ENCODE measurements at regions not wholly inside any gene's neighbourhood (a gene's known extent, or its start where the extent isn't known, plus 50 kb on each side); places are given as distances from the start of the nearest gene placed in this dataset.
A peak's percentile ranks its signal among the peaks of the same experiment; 100 is the strongest.

DNA sequence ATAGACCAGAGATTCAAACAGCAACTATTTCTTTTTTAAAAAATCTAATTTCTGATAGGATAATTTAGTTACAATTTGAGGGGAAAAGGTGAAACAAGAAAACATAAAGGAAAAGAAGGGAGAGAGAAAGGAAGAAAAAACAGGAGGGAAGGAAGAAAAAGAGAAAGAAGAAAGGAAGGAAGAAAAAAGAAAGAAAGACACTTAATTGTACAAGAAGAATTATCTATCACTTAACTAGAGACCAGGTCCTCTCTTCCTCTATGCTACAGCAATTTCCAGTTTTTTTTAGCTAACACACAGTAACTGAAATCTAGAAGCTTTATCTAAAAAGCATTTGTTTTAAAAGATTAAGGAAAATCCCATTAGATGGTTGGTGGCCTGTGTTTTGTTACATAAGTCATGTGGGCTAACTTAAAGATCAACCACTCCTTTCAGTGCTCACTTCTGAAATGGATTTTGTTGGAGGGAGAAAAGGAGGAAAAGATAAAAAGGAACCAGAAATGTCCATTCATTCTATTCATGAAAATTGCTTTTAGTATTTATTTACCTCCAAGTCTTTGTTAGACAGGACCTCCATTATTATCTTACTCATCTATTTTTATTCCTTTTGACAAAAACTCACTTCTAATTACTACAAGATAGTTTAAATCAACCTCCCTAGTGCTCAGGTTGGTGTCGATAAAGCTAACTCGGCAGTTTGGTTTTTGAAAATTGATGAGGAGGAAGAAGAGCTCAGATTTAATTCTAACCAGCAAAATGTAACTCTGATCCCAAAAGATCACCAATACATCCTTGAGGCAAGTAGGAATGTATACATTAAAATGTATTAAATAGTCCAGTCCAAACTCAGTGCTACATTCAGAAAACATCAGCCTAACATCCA lies 251.5 kb upstream of the FN1 start:
- no peak overlapping the region for H3K4me3 Mint-ChIP-seq
- H3K9me3 Mint-ChIP-seq: peaks cover 6% of the 10 kb centered on the region
- no peaks in the 10 kb centered on the region for H3K36me3 Mint-ChIP-seq

GRCh38 chr2:215685238-215685990 lies 249.5 kb upstream of the FN1 start:
- ATAC-seq: no peak
- Mint-ChIP-seq H3K27me3 (peaks cover 17 to 27% of the 10 kb centered on the region in 2 donors), H3K4me1 (ENCODE audit: low read depth in 2 of 2) (peaks cover 16 to 18% of the 10 kb centered on the region in 2 donors), H3K9me3 (peaks cover 6% of the 10 kb centered on the region), H3K27ac (no peak overlapping the region), H3K4me3 (no peak overlapping the region), H3K36me3 (no peaks in the 10 kb centered on the region)
- no peak for DNase-seq (ENCODE audit: low spot score)

More for the DNA sequence above, 251.5 kb upstream of the FN1 start:
- DNase-seq (ENCODE audit: low spot score) (no peak), ATAC-seq (no peak)
- Mint-ChIP-seq H3K27ac (no peak overlapping the region), H3K4me1 (ENCODE audit: low read depth in 2 of 2) (peaks cover 0 to 3% of the 10 kb centered on the region in 2 donors), H3K27me3 (peaks cover 14 to 23% of the 10 kb centered on the region in 2 donors)

DNA sequence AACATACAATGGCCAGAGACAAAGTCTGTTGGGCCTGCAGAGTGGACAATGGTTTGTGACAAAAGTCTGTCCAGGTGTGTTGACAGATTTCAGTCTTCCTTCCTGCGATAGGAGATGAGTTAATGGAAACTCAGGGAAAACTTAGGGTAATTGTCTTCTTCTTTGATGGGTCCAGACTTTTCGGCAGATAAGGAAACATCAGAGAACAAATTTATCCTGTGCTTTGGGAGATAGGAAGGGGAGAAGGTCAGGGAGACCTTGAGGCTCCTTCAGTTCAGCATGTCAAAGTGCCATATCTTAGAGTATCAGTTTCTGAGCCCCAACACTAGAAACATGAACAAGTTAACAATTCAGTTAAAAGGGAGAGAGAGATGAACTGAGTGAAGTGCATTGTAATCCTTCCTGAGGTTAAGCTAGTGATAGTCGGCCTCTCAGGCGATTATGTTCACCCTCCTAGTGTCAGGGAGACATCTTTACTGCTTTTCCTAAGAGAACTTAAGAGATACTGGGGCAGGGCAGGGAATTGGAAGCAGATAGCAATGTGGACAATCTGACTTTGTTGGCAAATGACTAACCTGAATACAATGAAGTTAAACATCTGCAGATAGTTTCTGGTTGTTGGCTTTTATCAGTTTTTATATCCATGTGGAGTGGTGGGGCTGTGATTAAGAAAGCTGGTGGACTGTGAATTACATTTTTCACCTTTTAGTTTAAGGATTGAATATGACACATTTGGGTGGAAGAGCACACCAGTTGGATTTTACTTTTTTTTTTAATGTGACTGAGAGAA lies 248.8 kb upstream of the FN1 start:
- Mint-ChIP-seq H3K9me3 (peaks cover 6% of the 10 kb centered on the region), H3K27me3 (peaks cover 17 to 27% of the 10 kb centered on the region in 2 donors), H3K4me3 (no peak overlapping the region), H3K4me1 (ENCODE audit: low read depth in 2 of 2) (peaks cover 16 to 18% of the 10 kb centered on the region in 2 donors), H3K27ac (peak overlapping the region in 1 of 2 donors; percentile 1), H3K36me3 (no peaks in the 10 kb centered on the region)
- ATAC-seq (no peak), DNase-seq (ENCODE audit: low spot score) (no peak)

DNA sequence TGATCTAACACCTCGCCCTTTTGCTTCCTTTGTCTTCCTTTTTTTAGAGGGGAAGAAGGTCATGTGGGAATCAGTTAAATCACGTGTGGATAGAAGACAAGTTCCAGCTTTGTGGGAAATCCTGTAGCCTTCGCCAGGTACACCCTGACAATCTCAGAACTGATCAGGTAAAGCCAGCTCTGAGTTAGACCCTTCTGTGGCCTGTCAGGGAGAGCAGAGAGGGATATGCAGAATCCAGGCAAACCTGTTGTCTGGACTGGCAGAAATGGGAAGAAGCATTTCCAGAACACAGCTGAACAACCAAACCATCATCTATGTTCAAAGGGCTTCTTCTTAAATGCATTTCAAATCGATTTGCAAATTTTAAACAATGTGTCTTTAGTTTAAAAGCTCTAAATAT lies 247.4 kb upstream of the FN1 start:
- peaks cover 6% of the 10 kb centered on the region for H3K9me3 Mint-ChIP-seq
- H3K27me3 Mint-ChIP-seq: peaks cover 19 to 25% of the 10 kb centered on the region in 2 donors
- DNase-seq (ENCODE audit: low spot score): no peak
- no peaks in the 10 kb centered on the region for H3K36me3 Mint-ChIP-seq
- peaks cover 16 to 21% of the 10 kb centered on the region in 2 donors for H3K4me1 Mint-ChIP-seq (ENCODE audit: low read depth in 2 of 2)
- H3K4me3 Mint-ChIP-seq: no peak overlapping the region
- H3K27ac Mint-ChIP-seq: no peak overlapping the region
- no peak for ATAC-seq

DNA sequence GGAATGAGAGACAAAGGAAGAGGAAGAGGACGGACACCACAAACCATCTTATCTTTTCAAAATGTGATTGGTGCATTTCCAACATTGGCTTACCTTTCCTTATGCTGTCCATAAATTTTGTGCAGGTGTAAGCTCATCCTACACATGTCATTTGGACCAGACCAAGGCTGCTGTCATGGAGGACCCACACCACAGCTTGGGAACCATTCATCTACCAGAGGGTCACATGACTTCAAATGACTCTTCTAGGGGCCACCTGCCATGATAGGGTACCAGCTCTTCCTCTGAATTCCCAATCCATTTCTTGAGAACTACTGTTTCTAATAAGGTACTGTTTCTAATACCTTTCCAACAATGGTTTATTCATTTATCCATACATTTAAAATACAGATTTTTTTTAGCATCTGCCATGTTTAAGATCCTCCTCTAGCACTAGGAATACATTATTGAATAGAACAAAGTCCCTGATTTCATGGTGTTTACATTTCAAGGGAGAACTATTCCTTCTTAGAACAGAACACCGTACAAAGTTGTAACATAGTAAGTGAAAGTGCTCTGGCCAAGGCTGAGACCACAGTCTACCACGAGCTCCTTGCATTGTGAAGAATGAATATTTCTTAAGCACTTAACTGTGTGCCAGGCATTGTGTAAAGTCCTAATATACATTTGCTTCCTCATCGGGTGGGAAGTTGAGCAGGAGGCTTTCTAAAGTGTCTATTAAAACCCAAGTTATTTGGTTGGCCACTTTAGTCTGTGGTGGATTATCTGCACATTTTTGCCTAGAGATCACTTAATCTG lies 246.1 kb upstream of the FN1 start:
- H3K27ac Mint-ChIP-seq: peak overlapping the region in 1 of 2 donors; percentile 78
- H3K4me1 Mint-ChIP-seq (ENCODE audit: low read depth in 2 of 2): peaks cover 16 to 24% of the 10 kb centered on the region in 2 donors
- ATAC-seq: no peak
- peaks cover 15 to 20% of the 10 kb centered on the region in 2 donors for H3K27me3 Mint-ChIP-seq
- H3K9me3 Mint-ChIP-seq: peaks cover 6% of the 10 kb centered on the region
- no peaks in the 10 kb centered on the region for H3K36me3 Mint-ChIP-seq
- H3K4me3 Mint-ChIP-seq: peak overlapping the region; percentile 33
- DNase-seq (ENCODE audit: low spot score): no peak

DNA sequence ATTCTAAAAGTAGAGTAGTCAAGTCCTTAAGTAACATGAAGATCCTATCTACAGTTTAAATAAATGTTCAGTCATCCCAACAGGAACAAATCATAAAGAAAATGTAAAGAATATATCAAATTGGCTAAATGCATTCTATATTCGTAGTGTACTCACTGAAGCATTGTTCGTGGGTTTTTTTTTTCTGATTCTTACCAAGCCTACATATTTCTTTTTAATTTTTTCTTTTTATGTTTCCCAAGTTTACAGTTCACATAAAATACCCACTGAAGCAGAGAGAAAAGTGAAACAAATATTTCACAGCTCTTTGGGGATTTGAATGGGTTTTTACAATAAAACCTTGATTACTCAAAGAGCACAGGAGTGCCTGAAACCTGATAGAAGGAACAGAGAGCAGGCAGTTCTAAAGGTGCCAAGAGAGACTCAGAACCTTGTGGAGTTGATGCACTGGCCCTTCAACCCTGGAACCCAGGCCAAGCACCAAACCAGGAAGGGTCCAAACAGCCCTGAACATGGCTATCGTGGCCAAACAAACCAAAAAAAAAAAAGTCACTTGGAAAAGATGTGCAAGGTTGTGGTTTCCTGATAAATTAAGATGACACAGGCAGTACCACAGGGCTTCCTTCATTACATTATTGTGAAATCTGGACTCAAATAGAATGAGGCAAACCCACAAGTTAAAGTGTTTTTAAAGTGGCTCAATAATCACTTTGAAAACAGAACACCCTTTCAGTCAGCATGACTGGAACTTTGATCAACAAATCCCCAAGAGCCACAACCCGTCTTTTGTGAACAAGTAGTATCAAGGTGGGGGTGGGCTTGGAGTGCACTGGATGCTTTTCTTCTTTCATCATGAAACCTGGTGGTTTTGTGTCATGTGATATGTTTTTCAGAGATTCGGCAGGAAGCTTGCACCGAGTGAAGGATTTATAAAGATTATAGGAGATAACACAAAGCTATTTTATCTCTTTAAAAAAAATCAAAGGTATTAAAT lies 245.0 kb upstream of the FN1 start:
- Mint-ChIP-seq H3K27me3 (peaks cover 15 to 20% of the 10 kb centered on the region in 2 donors), H3K4me1 (ENCODE audit: low read depth in 2 of 2) (peaks cover 16 to 24% of the 10 kb centered on the region in 2 donors), H3K9me3 (peaks cover 6% of the 10 kb centered on the region), H3K27ac (peak overlapping the region in 1 of 2 donors; percentile 78), H3K36me3 (no peaks in the 10 kb centered on the region), H3K4me3 (no peak overlapping the region)
- DNase-seq (ENCODE audit: low spot score) (no peak), ATAC-seq (peak; percentile 81 to 87)

DNA sequence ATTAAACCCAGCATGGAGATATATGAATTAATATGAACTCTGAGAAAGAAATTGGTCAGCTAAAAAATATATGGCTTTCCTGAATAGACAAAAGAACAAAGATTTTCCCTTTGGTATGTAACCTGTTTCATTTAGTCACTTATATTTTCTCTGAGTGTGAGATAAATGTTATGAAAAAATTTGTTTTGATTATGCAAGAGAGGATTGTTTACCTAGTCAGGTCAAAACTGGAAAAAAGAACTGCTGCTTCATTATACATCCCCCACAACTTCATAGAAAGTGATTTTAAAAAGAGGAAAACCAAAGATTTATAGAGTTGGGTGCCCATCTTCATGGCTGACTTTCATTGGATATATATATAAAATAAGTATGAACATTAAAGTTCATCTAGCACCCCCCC lies 242.2 kb upstream of the FN1 start:
- Mint-ChIP-seq H3K27ac (no peak overlapping the region), H3K36me3 (no peaks in the 10 kb centered on the region)

DNA sequence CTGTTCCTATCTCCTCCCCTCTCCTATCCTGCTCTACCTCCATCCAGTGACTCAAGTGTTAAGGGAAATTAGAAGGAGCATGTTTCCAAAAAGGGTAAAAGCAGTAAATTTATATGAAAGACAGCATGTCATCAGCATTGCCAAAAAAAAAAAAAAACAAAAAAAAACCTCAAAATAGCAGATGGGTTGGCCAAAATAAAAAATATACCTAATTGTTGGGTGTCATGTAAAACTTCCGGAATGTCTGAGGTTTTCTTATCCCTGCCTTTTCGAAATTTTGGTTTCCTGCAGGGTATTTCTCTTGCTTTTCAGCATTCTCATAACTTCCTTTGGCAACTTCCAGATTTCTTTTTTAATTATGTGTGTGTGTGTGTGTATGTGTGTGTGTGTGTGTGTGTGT lies 241.6 kb upstream of the FN1 start:
- ATAC-seq (no peak), DNase-seq (ENCODE audit: low spot score) (no peak)
- Mint-ChIP-seq H3K4me1 (ENCODE audit: low read depth in 2 of 2) (peaks cover 16 to 21% of the 10 kb centered on the region in 2 donors), H3K4me3 (no peak overlapping the region), H3K36me3 (no peaks in the 10 kb centered on the region), H3K9me3 (no peaks in the 10 kb centered on the region), H3K27ac (no peak overlapping the region), H3K27me3 (peaks cover 8% of the 10 kb centered on the region in 2 donors)

More for the DNA sequence above, 242.2 kb upstream of the FN1 start:
- Mint-ChIP-seq H3K27me3 (peaks cover 5 to 6% of the 10 kb centered on the region in 2 donors), H3K9me3 (no peaks in the 10 kb centered on the region), H3K4me1 (ENCODE audit: low read depth in 2 of 2) (peaks cover 16 to 21% of the 10 kb centered on the region in 2 donors), H3K4me3 (no peak overlapping the region)
- DNase-seq (ENCODE audit: low spot score) (no peak), ATAC-seq (no peak)

GRCh38 chr2:215672406-215672805 lies 236.5 kb upstream of the FN1 start:
- no peaks in the 10 kb centered on the region for H3K36me3 Mint-ChIP-seq
- DNase-seq (ENCODE audit: low spot score) (no peak), ATAC-seq (no peak)
- no peak overlapping the region for H3K4me3 Mint-ChIP-seq
- peaks cover 16 to 25% of the 10 kb centered on the region in 2 donors for H3K27me3 Mint-ChIP-seq
- H3K9me3 Mint-ChIP-seq: no peaks in the 10 kb centered on the region
- H3K4me1 Mint-ChIP-seq (ENCODE audit: low read depth in 2 of 2): no peaks in the 10 kb centered on the region
- H3K27ac Mint-ChIP-seq: no peak overlapping the region

GRCh38 chr2:215671691-215672090 lies 235.8 kb upstream of the FN1 start:
- H3K27me3 Mint-ChIP-seq: peaks cover 19 to 33% of the 10 kb centered on the region in 2 donors
- ATAC-seq (no peak), DNase-seq (ENCODE audit: low spot score) (no peak)
- no peak overlapping the region for H3K27ac Mint-ChIP-seq
- no peak overlapping the region for H3K4me3 Mint-ChIP-seq
- no peaks in the 10 kb centered on the region for H3K9me3 Mint-ChIP-seq
- no peaks in the 10 kb centered on the region for H3K36me3 Mint-ChIP-seq
- H3K4me1 Mint-ChIP-seq (ENCODE audit: low read depth in 2 of 2): no peaks in the 10 kb centered on the region

GRCh38 chr2:215671244-215671643 lies 235.4 kb upstream of the FN1 start:
- Mint-ChIP-seq H3K9me3 (no peaks in the 10 kb centered on the region), H3K27me3 (peaks cover 20 to 37% of the 10 kb centered on the region in 2 donors), H3K4me1 (ENCODE audit: low read depth in 2 of 2) (no peaks in the 10 kb centered on the region), H3K4me3 (no peak overlapping the region), H3K36me3 (no peaks in the 10 kb centered on the region), H3K27ac (no peak overlapping the region)
- ATAC-seq (no peak), DNase-seq (ENCODE audit: low spot score) (no peak)

DNA sequence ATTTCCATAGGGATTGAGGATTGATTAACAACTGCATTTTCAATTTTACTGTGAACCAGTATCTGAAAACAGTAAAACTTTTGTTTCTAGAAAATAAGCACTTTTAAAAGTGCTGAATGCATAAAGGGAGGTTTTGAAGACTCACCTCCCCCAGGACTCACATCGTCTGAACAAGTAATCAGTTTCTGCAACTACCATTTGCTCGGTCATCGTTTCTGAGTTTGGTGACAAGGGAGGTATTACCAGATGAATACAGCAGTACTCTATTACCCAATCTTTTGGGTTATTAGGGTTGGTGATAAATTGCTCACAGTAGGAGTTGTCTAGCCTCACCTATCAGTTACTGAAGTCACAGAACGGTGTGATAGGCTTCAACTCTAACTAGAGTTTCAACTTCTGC lies 234.5 kb upstream of the FN1 start:
- ATAC-seq: no peak
- Mint-ChIP-seq H3K27ac (no peak overlapping the region), H3K4me1 (ENCODE audit: low read depth in 2 of 2) (no peaks in the 10 kb centered on the region), H3K27me3 (peaks cover 20 to 37% of the 10 kb centered on the region in 2 donors), H3K4me3 (no peak overlapping the region), H3K9me3 (no peaks in the 10 kb centered on the region), H3K36me3 (no peaks in the 10 kb centered on the region)
- DNase-seq (ENCODE audit: low spot score): no peak
